SU-DHL-6 (cell line): ENCODE measurements at regions not wholly inside any gene's neighbourhood (a gene's known extent, or its start where the extent isn't known, plus 50 kb on each side); places are given as distances from the start of the nearest gene placed in this dataset.

Experiments
- CTCF ChIP-seq: fragments of 200-600 bp; sonication (generic); IDR thresholded peaks from one replicate; pipeline ENCODE4 v1.5.1; 2017; ENCODE audit warnings: antibody characterized with exemption, mild to moderate bottlenecking, low read length, moderate library complexity; ENCODE audit not compliant: insufficient read depth, poor library complexity, severe bottlenecking
- EZH2phosphoT487 ChIP-seq: fragments of 200-600 bp; sonication (generic), shearing (Covaris generic); conservative IDR thresholded peaks from 2 replicates; pipeline ENCODE4 v1.6.1; 2018; ENCODE audit warnings: mild to moderate bottlenecking, antibody characterized with exemption, low read length, moderate library complexity, mixed read lengths

- TF ChIP-seq CTCF, result no peak
- no peak for TF ChIP-seq EZH2phosphoT487
Observed at GRCh38 chr5:21209409-21209808, 1221.4 kb upstream of the CDH18 start.
